ENCODE measurements at regions not wholly inside any gene's neighbourhood (a gene's known extent, or its start where the extent isn't known, plus 50 kb on each side); places are given as distances from the start of the nearest gene placed in this dataset.

GRCh38 chr3:56989977-56990640, 70.4 kb upstream of the SPATA12 start:
- H3K9me3 Mint-ChIP-seq (ENCODE audit: unreplicated experiment) = no peaks in the 10 kb centered on the region
- TF ChIP-seq CTCF (IDR thresholded peaks at IDR 0.05; ENCODE audit: unreplicated experiment) = no peak
- H3K27ac Mint-ChIP-seq (ENCODE audit: unreplicated experiment) = no peak overlapping the region
- no peaks in the 10 kb centered on the region for H3K27me3 Mint-ChIP-seq (ENCODE audit: unreplicated experiment)
- H3K36me3 Mint-ChIP-seq (ENCODE audit: low read depth, unreplicated experiment) = no peaks in the 10 kb centered on the region
- H3K4me3 Mint-ChIP-seq (ENCODE audit: unreplicated experiment) = no peak overlapping the region
- DNase-seq (ENCODE audit: low spot score) = no peak
- peaks cover 9% of the 10 kb centered on the region for H3K4me1 Mint-ChIP-seq (ENCODE audit: unreplicated experiment)

- Mint-ChIP-seq H3K36me3 (ENCODE audit: low read depth, unreplicated experiment) (no peaks in the 10 kb centered on the region), H3K27ac (ENCODE audit: unreplicated experiment) (no peak overlapping the region), H3K27me3 (ENCODE audit: unreplicated experiment) (no peaks in the 10 kb centered on the region), H3K4me3 (ENCODE audit: unreplicated experiment) (no peak overlapping the region), H3K4me1 (ENCODE audit: unreplicated experiment) (peaks cover 9% of the 10 kb centered on the region), H3K9me3 (ENCODE audit: unreplicated experiment) (no peaks in the 10 kb centered on the region)
- DNase-seq (ENCODE audit: low spot score) = no peak
- TF ChIP-seq CTCF (IDR thresholded peaks at IDR 0.05; ENCODE audit: unreplicated experiment) = no peak
Observed at GRCh38 chr3:56989169-56989976, 71.1 kb upstream of the SPATA12 start.

GRCh38 chr3:56988458-56989168, 71.9 kb upstream of the SPATA12 start:
- Mint-ChIP-seq H3K27me3 (ENCODE audit: unreplicated experiment) (no peaks in the 10 kb centered on the region), H3K36me3 (ENCODE audit: low read depth, unreplicated experiment) (no peaks in the 10 kb centered on the region), H3K9me3 (ENCODE audit: unreplicated experiment) (no peaks in the 10 kb centered on the region), H3K4me3 (ENCODE audit: unreplicated experiment) (no peak overlapping the region), H3K27ac (ENCODE audit: unreplicated experiment) (no peak overlapping the region), H3K4me1 (ENCODE audit: unreplicated experiment) (peaks cover 9% of the 10 kb centered on the region)
- DNase-seq (ENCODE audit: low spot score) = peak; percentile 77
- peak; percentile 92 for TF ChIP-seq CTCF (IDR thresholded peaks at IDR 0.05; ENCODE audit: unreplicated experiment)

- H3K4me1 Mint-ChIP-seq (ENCODE audit: unreplicated experiment) = peaks cover 9% of the 10 kb centered on the region
Observed at GRCh38 chr3:56987238-56987895, 73.1 kb upstream of the SPATA12 start.

More at GRCh38 chr3:56987238-56987895, 73.1 kb upstream of the SPATA12 start:
- Mint-ChIP-seq H3K9me3 (ENCODE audit: unreplicated experiment) (no peaks in the 10 kb centered on the region), H3K27me3 (ENCODE audit: unreplicated experiment) (peaks cover 3% of the 10 kb centered on the region), H3K4me3 (ENCODE audit: unreplicated experiment) (no peak overlapping the region), H3K27ac (ENCODE audit: unreplicated experiment) (no peak overlapping the region), H3K36me3 (ENCODE audit: low read depth, unreplicated experiment) (no peaks in the 10 kb centered on the region)
- peak; percentile 38 for DNase-seq (ENCODE audit: low spot score)
- peak; percentile 31 for TF ChIP-seq CTCF (IDR thresholded peaks at IDR 0.05; ENCODE audit: unreplicated experiment)
